Activated naive CD4-positive, alpha-beta T cell treated with Interleukin-2 at 50 U/mL for 16 hours (primary cell): ENCODE measurements at regions not wholly inside any gene's neighbourhood (a gene's known extent, or its start where the extent isn't known, plus 50 kb on each side); places are given as distances from the start of the nearest gene placed in this dataset.

Source experiments
- DNase-seq: peaks from one replicate; pipeline ENCODE4 v3.0.0-alpha.2; 2020

DNA sequence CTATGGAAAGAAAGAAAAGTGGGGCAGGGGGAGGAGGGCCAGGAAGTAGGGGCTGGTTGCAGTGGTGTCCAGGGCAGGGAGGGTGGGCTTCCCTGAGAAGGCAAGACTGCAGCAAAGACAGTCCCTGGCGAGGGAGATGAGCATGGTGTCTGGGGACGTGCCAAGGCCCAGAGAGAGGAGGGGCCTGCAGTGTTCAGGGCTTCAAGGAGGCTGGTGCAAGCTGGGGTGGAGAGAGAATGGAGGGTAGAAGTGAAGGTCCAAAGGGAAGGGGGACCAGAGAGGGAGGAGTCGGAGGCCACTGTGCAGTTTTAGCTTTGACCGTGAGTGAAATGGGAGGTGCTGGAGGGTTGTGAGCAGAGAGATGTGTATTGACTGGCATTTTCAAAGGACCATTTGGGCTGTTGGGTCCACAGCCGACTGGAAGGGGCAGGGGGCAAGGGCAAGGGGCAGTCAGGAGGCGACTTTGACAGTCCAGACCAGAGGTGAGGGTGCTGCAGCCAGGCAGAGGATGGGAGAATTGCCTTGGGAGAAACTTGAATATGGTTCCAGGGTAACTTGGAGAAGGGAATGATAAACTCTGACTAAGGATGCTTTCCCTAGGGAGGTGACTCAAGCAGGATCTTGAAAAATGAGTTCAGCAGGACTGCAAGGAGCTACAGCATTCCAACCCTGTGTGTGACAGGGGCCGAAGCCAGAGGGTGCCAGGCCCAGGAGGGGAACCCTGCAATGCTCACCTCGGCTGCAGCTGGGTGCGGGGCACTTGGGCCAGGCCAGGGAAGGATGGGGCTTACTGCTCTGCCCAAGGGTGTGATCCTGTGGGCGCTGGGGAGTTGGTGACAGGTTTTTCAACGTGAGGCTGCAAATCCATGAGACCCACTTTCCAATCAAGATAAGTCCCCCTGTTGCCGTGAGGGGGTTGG lies 177.1 kb upstream of the HAAO start:
- no peak for DNase-seq

DNA sequence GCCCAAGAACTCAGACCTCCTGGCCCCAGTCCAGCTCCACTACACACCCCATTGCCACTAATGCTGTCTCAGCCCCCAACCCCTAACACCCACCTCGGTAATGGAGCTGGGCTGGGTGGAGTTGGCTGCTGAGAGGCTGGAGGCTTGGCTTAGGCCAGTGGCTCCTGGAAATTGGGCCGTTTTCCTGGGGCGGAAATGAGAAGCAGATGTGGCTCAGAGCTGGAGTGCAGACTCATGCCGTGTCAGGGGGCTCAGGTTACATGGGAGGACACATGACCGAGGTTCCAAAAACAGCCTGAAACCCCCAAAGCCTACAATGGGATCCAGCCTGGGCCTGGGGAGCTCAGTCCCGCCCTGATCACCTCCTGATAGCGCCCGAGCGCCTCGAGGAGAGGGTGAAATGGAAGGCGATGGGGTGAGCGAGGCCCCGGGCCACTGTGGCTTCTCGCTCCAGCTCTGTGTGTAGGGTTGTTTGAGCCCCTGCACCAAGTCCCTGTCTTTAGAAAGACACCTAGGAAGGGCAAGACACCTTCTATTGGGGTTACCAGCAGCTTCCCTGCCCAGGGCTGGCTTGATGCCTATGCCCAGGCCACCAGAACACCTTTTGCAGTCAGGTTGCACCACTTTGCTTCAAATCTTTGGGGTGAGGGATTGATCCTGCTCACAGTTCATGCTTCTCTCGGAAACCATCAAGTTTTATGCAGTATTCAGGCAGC lies 175.7 kb upstream of the HAAO start:
- DNase-seq = no peak

DNA sequence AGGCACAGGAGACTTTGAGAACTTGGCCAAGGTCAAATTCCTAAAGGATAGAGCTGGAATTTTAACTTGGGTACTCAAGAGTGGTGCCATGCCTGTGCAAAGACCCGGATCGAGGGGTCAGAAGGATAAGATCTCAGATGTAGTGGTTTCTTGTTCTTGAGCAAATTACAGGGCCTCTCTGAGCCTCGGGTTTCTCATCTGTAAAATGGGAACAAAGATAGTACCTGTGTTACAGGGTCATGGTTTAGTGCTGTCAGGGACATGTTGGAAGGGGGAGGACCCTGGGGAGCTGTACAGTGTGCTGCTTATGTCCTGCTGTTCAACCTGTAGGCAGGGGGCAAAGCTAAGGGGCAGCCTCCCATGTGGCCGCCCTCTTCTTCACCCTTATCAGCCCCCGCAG lies 173.5 kb upstream of the HAAO start:
- DNase-seq = no peak

DNA sequence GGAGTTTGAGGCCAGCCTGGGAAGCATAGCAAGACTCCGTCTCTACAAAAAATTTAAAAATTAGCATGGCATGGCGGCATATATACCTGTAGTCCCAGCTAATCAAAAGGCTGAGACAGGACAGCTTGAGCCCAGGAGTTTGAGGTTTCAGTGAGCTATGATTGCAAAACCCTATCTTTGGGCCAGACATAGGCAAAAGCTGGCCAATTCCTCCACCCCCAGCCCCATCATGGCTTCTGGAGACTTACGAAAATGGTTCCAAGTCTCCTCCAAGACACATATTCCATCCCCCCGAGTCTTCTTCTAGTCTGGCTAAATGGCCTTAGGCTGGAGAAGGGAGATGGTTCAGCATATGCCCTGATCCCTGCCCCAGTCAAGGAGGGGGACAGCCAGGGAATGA lies 172.8 kb upstream of the HAAO start:
- DNase-seq = no peak

DNA sequence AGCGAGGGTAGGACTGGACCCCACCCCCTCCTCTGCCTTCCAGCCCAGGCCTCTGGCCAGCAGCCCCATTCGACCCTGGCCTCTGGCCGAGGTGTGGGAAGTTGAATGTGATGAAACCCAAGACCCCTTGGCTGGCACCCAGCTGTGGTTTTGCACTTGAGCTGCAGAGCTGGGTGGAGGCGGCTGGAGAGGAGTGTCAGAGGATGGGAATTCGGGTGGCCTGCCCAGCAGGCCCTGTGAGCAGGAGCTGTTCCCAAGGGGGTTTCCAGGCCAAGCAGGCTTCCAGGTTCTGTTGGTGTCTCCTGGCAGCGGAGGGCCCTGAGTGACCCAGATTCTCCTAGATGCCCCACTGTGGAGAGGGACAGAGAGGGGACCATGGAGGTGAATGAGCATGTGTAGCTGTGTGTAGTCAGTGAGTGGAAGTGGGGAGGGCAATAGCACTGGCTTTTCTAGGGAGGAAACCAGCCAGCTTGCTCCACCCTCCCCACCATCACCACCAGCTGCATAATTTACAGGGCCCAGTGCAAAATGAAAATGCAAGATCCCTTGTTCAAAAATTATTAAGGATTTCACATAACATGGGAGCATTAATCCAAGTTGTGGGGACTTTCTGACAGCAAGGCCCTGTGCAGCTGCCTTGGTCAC lies 172.2 kb upstream of the HAAO start:
- DNase-seq = no peak

DNA sequence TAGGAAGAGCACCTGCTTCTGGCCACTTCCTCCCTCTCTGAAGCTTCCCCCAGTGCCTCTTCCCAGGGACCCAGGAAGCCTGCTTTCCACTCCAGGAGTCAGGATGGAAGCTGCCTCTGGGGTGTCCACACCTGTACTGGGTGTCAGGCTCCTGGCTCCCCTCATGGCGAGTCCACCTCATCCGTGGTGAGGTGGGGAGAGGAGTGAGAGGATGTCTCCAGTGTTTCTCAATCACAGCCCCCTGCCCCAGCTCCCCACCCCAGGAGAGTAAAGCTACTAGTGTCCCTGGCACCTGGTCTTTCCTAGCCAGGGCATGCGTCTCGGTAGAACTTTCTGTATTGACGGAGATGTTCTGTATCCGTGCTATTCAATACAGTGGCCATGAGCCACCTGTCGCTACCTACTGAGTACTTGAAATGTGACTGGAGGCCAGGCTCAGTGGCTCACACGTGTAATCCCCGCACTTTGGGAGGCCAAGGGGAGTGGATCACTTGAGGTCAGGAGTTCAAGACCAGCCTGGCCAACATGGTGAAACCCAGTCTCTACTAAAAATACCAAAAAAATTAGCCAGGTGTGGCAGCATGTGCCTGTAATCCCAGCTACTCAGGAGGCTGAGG lies 171.2 kb upstream of the HAAO start:
- no peak for DNase-seq

DNA sequence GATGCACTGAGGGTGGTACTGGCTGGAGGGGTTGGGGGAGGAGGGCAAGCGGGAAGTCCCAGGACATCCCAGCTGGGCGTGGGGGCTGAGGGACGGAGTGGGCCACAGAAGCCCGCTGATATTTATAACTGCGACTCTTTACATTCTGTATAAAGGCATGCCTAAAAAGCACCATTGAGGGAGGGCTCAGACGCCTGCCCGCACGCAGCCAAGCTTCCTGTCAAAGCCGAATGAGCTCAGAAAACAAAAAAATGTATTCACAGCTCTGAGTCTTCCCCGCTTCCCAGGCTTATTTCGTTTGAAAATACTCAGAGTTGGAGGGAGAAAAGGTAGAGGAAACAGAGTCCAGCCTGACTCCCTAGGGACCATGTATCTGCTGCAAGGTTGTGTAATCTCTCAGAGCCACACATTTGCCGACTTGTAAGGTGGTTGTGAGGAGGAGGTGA lies 170.1 kb upstream of the HAAO start:
- DNase-seq = no peak

DNA sequence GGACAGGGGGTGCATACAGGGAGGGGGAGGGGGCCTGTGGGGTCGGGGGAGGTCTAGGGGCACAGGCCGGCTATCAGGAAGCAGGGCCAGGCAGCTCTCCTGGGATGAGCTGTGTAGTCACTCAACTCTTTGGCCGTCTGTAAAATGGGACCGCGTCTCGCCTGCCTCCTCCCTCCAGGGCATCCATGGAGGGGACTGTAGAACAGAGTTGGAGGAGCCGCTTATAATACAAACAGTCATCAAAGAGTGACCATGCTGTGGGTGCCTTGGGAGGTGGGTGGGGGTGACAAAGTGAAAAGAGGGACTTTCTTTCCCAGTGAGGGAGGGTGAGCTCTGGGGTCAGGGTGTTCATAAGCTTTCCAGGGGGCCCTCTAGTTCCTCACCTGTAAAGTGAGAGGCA lies 169.6 kb upstream of the HAAO start:
- no peak for DNase-seq

DNA sequence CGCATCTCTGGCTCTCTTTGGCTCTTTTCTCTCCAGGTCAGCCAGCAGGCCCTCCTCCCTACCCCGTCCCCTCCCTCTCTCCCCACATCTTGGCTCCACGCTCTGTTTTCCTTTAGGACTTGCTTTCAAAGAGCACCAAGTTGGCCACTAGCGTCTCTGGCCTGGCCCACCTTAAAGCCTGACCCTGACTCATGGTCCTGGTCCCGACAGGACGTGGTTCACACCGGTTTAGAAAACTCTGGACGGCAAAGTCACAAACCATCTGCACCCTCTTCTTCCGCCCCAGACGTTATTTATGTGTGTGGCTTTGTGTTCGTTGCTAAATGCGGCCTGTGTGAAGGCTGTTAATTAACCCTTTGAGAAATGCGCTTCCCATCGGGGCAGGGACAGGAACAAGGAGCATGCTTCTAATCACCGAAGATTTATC lies 169.0 kb upstream of the HAAO start:
- DNase-seq = no peak

DNA sequence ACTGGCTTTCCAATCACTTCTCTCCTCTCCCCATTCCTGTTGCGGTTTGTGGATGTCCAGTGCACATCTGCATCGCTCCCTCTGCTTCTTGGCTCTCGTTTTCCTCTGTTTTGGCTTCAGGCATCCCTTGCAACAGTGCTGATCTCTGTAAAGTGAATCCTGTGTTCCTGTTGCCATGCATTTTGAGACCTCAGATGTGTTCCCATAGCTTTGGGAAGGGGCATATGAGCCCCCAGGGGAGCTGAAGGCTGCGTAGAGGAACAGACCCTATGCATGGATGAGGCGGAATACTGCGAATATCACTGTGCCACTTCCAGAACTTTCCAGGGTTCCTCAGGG lies 168.4 kb upstream of the HAAO start:
- DNase-seq = no peak

DNA sequence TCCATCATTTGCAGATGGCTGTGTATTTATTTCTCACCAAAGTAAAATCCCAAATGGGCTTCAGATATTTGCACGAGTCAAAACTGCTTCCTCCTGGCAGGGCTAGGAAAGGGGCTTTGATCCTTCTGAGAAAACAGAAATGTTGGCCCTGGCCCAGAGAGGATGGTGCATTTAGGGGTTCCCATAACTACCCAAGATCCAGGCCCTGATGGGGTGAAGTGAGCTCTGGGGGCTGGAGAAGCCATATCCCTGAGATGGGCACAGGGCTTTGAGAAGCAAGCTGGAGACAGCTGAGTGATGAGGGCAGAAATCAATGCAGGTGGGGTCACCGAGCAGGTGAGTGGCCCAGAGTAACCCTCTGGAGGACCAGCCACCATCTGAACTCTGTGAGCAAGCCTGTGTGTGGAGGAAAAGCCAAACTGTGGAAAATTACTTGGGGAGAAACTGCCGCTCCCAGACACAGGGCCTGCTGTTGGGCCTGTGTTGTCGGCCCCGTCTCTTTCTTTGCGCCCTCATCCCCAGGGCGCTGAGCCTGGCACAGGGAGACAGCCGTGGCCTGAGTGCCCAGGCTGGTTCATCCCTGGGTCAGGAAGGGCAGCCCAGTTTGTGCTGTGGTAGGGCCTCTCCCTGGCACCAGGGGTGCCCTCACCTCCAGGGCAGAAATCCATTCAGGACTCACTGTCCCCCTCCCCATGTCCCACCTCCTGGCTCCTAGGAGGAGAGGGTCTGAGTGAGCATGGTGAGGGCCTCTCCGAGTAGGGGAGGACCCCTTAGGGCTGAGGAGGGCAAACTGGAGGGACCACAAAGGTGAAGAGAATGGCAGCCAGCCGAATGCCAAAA lies 167.8 kb upstream of the HAAO start:
- DNase-seq = no peak

DNA sequence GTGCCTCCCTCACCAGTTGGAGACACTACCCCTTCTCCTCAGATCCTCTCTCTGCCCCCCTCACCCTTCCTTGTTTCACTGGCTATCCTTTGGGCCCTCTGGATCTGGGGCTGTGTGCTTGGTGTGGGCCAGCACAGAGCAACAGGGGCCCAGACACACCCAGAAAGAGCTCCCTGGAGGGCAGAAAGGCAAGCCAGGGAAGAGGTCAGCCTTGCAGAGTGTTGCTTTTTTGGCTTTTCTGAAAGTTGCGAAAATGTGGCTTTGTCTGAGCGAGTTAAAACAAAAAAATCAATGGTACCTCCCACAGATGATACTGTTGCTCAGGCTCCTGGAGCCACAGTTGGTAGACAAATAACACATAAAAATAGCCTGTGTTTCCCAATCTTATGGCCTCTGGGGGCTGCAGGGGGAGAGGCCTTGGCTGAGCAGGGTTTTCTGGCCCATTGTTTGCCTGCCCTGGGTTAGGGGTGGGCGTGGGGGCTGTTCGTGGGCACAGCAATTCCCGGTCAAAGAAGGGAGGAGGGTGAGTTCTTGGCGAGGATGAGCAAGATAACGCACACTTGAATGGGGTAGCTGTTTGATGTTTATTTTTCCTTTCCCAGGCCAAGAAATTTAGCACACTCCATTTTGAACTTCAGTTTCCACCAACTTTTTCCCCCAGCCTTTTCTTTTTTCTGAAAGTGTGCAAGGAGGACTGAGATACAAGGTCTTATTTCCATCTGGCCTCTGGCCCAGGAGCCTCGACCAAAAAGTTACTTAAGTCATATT lies 167.0 kb upstream of the HAAO start:
- DNase-seq = no peak

DNA sequence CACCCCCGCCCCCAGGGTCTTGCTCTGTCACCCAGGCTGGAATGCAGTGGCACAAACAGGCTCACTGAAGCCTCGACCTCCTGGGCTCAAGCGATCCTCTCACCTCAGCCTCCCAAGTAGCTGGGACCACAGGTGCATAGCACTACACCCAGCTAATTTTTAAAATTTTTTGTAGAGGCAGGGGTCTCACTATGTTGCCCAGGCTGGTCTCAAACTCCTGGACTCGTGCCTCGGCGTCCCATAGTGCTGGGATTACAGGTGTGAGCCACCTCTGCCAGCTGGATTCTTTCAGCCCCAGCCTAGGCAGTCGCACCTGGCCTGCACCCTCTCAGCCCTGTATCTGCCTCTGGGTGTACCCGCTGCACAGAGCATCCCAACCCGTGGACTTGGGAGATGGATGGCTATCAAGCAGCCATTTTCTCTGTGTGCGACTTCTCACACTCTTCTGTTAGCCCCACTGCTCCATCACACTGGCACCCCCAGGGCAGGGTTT lies 166.4 kb upstream of the HAAO start:
- DNase-seq = no peak

DNA sequence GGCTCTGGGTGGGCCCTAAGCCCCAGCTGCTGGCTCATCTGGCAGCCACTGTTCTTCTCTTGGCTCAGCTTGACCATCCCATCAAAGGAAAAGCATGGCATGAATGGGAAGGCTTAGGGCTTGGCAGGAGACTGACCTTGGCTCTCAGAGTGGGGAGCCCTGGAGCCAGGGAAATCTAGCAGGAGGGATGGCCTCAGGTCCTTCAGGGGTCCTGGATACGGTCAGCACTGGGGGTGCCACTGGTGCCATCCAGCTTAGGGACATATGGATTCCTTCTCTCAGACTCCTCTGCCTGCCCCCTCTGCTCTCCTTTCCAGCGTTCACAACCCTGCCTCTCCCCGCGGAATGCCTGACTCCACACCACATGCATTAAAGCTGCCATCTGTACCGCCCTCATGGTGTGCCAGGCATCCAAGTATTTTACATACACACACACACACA lies 165.5 kb upstream of the HAAO start:
- DNase-seq = no peak

DNA sequence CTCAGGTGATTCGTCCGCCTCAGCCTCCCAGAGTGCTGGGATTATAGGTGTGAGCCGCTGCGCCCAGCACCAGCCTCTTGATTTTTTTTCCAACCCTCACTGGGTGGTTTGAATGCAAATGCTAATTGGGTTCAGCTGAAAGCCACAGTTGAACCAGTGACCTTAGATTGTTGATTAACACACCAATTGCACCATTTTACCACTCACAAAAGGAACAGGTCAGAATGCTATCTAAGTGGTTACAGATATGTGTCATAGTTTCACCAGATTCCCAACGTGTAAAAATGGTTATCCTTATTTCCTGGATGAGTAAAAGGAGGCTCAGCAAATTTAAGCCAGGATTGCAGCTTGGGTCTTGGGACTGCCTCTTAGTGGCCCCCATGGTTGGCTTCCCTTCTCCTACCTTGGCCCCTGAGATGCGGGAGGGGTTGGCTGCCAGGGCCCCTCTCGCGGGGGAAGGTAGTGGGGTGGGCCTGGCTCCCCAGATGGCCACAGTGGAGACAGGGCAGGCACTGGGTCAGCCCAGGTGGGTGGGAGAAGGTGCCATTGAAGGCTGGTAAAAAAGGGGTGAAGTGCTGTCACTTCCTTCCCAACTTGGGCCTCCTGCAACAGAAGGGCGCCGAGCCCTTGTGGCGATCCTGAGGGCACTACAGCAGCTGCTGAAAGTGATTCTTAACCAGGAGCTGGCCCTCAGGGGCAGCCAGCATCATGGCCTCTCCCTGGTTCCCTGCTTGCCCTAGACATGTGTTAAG lies 164.9 kb upstream of the HAAO start:
- no peak for DNase-seq

DNA sequence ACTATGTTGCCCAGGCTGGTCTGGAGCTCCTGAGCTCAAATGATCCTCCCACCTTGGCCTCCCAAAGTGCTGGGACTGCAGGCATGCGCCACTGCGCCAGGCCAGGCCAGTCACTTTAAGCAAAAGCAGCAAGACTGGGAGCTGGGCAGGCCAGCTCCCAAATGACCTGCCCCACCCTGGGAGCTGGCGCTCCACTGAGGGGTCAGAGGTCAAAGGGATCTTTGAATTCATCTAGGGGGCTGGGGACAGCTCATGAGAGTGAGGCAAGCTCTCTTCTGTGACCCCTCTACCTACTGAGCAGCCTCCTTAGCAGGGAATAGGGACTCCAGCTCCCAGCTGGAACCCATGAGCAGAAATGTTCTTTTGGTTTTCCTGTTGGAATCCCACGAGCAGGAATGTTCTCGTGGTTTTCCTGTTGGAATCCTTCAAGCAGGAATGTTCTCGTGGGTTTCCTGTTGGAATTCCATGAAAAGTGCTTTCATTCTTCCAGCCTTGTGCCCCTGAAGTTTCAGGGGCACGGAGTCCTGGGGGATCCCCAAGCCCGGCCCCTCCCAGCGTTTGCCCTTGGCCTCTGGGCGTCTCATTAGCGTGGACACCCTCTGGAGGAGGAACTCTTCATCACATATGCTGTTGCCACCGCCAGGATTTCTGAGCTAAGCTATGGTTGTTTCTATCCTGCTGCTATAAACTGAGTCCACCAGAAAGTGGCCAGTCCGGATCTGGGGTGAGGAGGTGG lies 162.0 kb upstream of the HAAO start:
- no peak for DNase-seq

DNA sequence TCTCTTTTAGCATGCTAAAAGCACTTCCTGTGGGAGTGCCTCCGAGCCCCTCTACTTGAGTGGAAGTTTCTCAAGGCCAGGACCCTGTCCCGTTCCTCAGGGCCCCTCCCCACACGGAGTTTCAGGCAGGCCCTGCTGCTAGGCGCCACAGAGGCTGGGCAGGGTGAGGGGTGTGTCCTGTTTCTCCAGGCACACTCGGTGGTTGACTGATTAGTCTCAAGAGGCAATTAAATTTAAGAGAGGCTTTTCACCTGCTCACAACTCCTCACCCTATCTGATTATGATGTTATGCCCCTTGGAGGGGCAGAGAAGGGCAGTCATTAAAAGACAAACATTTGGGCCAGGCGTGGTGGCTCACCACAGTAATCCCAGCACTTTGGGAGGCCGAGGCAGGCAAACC lies 160.8 kb upstream of the HAAO start:
- DNase-seq = no peak

DNA sequence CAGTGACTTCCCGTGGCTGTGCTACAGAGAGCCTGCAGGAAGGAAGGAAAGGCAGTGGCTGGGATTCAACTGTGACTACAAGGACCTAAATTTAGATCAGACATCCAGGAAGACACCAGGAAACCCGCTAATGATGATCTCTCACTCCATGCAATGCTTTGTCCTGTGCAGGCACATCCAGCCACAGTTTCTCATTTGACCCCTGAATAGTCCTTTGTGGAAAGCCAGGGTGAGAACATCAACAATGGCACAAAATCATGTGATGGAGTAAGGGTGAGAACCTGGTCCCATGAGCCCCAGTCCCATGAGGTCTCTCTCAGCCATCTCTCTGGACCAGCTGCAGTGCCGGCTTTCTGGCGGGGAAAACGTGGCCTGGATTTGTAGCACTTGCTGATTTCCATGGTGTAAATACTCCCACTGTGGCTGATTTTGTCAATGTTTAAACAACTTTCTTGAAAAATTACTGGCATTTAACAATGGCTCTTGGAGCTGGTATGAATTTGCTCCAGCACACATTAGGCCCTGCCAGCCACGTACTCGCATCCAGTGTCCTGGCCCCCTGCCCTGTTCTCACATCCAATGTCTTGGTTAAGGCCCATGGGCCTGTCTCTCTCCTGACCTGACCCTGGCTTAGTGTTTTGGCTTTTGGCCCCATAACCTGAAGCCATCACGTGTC lies 159.0 kb upstream of the HAAO start:
- no peak for DNase-seq

DNA sequence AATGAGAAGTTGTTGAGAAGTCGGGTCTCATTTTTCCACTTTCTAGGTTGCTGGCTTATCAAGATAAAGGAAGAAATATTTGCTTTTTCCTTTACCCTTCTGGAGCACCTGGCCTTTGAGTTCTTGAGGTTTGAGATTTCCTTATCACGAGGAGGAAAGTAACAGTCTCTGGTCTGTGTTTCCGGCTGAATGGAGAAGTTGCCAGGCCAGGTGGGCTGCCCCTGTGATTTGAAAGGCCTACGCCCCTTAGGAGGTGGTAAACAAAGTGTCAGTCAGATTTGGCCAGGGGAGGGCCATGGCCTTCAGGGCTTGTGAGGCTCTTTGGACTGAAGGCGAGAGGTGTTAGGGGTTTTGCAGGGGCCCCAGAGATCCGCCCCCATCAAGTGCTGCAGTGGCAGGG lies 156.7 kb upstream of the HAAO start:
- DNase-seq = no peak
